NCI-H748 treated with DMSO at 0.1 percent for 48 hours (cell line): ENCODE measurements at regions not wholly inside any gene's neighbourhood (a gene's known extent, or its start where the extent isn't known, plus 50 kb on each side); places are given as distances from the start of the nearest gene placed in this dataset.

Source experiments
- DNase-seq: peaks from one replicate; lab custom pipeline; 2025; lab: John Stamatoyannopoulos, UW

GRCh38 chr14:101045511-101045910 lies 142.0 kb upstream of the RTL1 start:
- DNase-seq, result no peak

GRCh38 chr14:101046071-101046470 lies 142.5 kb upstream of the RTL1 start:
- no peak for DNase-seq

- DNase-seq, result no peak
Measured at GRCh38 chr14:101047326-101047725, 143.8 kb upstream of the RTL1 start.

GRCh38 chr14:101048766-101049165 lies 145.2 kb upstream of the RTL1 start:
- no peak for DNase-seq

GRCh38 chr14:101049511-101049910 lies 146.0 kb upstream of the RTL1 start:
- no peak for DNase-seq

- DNase-seq, result no peak
Measured at GRCh38 chr14:101049942-101050341, 146.4 kb upstream of the RTL1 start.

- DNase-seq, result no peak
Measured at GRCh38 chr14:101050901-101051490, 147.5 kb upstream of the RTL1 start.

GRCh38 chr14:101054671-101055070 lies 151.1 kb upstream of the RTL1 start:
- DNase-seq, result no peak

GRCh38 chr14:101055106-101055662 lies 151.7 kb upstream of the RTL1 start:
- no peak for DNase-seq

GRCh38 chr14:101055776-101056374 lies 152.4 kb upstream of the RTL1 start:
- no peak for DNase-seq

GRCh38 chr14:101056446-101056845 lies 152.9 kb upstream of the RTL1 start:
- no peak for DNase-seq

GRCh38 chr14:101057394-101057793 lies 153.9 kb upstream of the RTL1 start:
- no peak for DNase-seq

- no peak for DNase-seq
Measured at GRCh38 chr14:101058571-101058970, 155.0 kb upstream of the RTL1 start.

- DNase-seq, result no peak
Measured at GRCh38 chr14:101060171-101060601, 156.7 kb upstream of the RTL1 start.

GRCh38 chr14:101061411-101062064 lies 158.0 kb upstream of the RTL1 start:
- DNase-seq, result no peak

- DNase-seq, result no peak
Measured at GRCh38 chr14:101062065-101062450, 158.5 kb upstream of the RTL1 start.

- no peak for DNase-seq
Measured at GRCh38 chr14:101062601-101063000, 159.1 kb upstream of the RTL1 start.

- no peak for DNase-seq
Measured at GRCh38 chr14:101063121-101063520, 159.6 kb upstream of the RTL1 start.

GRCh38 chr14:101064121-101064661 lies 160.7 kb upstream of the RTL1 start:
- DNase-seq, result no peak

GRCh38 chr14:101064718-101065117 lies 161.2 kb upstream of the RTL1 start:
- no peak for DNase-seq

GRCh38 chr14:101065246-101065645 lies 161.7 kb upstream of the RTL1 start:
- DNase-seq, result no peak

GRCh38 chr14:101065696-101066694 lies 162.5 kb upstream of the RTL1 start:
- no peak for DNase-seq
